Islet precursor cell (in vitro differentiated cells): ENCODE measurements at regions not wholly inside any gene's neighbourhood (a gene's known extent, or its start where the extent isn't known, plus 50 kb on each side); places are given as distances from the start of the nearest gene placed in this dataset.
"Not testable (repeated sequence)": the region's sequence is repeated elsewhere in the genome, so short reads cannot be mapped to it uniquely, and the experiment has no call there.

ENCODE experiments used
- DNase-seq: peaks from one replicate; pipeline ENCODE4 v3.0.0-alpha.2; 2018

DNA sequence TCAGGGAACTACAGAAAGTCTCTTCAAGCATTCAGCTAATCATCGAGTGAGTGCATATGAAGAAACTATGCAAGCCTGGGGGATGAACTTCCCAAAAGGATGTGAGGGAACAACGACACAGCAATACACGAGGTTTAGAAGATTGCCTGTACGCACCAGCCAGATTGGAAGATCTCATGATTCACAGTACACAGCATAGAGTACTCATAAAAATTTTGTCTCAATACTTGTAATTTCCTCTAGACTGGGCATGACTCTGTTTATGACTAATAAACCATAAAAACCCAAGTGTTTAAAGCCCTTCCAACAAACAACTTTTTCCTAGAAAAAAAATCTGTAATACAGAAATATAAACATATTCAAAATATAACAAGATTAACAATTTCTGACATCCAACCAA lies 279.7 kb downstream of the KCNJ3 start:
- DNase-seq: no peak

DNA sequence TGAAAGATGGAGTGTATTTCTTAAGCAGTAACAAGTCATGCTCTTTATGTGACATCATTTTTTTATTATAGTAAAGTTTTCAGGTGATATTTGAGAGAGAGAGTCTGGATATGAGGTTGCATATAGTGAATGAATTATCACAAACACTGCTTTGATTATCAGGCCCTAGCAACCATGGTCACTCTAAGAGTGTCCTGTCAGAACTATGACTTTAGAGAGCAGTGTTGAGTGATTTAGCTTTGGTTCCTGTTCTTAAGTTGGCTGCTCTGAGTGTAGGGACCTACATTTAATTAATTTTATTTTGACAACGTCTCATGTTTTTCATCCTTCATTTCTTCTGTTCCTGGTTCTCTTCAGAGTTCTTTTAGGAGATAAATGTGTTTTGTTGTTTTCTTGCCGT lies 275.5 kb downstream of the KCNJ3 start:
- DNase-seq: no peak

DNA sequence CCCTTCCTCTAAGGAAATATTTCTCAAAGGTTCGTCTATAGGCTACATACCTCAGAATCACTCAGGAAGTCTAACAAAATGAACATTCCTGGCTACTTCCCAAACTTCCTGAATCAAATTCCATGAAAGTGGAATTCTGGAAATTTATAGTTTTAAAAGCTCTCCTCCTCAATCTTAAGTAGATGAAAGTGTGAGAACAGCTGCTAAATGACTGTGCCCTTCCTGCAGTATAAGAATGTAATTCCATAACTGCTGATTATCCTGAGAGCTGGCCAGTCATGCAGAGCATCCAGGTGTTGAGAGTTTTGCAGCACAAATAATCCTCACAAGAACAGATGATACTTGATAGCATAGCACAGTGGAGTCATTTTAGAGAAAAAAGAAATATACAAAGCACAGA lies 265.0 kb downstream of the KCNJ3 start:
- no peak for DNase-seq

DNA sequence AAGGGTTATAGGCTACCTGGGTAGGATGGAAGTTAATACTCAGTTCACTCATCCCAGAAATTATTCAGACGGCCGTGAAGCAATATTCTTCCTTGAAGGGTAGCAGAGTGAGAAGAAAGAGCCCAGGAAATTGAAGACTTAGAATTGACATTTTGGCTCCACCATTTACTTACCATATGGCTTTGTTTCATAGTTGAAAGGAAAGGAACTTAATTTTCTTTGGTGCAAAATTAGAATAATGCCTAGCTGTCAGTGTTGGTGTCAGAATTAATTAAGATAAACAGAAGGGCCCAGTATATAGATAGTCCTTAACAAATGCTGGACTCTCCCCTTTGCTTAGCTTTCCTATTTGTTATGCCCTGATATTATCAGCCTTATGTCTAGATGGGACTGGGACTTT lies 263.2 kb downstream of the KCNJ3 start:
- no peak for DNase-seq

DNA sequence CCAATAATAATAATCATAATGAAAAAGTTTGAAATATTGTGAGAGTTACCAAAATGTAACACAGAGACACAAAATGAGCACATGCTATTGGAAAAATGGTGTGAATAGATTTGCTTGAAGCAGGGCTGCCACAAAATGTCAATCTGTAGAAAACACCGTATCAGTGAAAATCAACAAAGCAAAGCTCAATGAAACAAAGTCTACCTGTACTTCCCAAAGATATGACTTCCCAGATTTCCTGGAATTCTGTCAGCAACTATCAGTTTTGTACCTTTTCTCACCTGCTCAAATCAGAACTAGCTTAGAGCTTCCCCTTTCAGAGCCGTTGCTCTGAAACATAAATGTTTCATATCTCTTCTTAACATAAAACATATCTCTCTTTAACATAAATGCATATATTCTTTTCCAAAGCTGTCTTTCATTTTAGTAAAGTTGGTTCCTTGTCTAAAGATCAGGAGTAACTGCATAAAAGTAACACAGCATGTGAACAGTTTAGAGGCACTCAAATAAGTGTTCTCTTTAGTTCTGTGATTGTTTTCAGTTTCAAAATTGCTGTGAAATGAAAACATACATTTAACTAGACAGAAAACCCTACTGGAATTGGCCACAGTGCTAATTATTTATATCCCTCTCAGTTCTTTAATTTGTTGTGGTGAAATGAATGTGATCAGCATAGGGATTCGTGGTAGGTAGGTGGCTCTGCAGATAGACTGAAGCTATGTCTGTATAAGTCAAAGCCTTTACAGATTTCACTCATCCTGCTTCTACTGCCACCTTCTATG lies 262.5 kb downstream of the KCNJ3 start:
- no peak for DNase-seq

DNA sequence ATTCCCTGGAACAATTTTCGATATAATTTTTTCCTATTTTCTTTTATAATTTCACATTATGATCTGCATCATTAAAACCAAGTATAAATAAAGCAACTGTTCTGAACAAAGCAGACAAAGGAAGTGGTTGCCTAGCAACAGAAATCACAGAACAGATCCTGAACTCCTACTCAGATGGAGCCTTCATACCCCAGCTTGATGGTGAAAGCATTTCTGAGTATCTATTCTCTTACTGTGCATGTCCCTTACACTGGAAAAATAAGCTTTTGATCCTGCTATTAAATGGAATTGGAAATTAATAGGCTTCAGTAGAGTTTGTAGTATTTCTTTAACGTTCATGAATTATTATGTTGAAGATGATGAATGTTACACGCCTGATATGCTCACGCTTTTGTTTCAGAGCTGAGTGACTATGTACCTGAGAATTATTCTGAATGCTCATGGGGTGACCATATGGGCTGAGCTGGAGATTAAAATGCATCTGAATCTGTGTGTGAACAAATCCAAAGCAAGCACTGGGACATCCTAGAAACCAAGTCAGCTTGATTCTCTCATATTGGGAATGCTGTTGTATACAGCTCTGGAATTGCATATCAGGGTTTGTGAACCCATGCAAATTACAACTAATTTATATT lies 254.0 kb downstream of the KCNJ3 start:
- DNase-seq: no peak

DNA sequence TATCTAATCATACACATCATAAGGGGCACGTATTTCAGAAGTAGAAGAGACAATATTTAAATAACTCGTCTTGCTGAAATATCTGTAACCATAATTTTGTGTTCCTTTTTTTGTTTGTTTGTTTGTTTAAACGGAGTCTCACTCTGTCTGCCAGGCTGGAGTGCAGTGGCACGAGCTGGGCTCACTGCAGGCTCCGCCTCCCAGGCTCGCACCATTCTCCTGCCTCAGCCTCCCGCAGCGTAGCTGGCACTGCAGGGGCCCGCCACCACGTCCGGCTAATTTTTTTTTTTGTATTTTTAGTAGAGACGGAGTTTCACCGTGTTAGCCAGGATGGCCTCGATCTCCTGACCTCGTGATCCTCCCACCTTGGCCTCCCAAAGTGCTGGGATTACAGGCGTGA lies 248.9 kb downstream of the KCNJ3 start:
- DNase-seq: not testable (repeated sequence)

DNA sequence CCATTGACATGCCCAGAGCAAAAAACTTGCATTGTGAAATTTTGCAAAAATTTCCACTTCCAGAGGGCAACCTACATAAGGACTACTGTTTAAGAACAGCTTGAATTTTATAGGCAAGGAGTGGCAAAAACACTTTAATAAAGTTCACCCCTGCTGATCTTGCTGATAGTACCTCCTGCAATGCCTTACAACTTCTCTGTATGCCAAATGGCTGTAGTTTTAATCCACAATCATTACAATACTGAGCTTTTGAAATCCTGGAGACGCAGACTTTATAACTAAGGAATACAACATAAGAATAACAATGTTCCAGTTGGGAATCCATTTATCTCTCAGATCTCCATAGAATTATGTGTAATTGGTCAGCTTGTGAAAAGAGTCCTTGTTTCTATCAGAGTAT lies 247.5 kb downstream of the KCNJ3 start:
- DNase-seq: no peak

DNA sequence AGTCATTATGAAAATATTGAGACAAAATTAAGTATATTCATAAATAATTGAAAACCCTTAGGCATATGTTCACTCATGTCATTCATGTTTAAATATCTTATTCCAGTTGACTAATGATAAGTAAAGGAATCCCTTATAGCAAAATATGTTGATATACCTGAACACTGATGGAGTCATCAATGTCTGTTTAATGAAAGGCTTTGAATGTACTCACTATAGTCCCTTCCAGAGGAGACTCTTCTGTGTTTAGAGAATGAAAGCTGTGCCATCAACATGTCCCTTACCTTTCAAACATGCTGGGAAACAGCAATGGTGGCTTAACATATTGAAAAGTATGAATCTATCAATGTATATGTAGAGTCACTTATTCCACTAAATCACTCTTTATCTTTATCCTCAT lies 242.9 kb downstream of the KCNJ3 start:
- DNase-seq: no peak

DNA sequence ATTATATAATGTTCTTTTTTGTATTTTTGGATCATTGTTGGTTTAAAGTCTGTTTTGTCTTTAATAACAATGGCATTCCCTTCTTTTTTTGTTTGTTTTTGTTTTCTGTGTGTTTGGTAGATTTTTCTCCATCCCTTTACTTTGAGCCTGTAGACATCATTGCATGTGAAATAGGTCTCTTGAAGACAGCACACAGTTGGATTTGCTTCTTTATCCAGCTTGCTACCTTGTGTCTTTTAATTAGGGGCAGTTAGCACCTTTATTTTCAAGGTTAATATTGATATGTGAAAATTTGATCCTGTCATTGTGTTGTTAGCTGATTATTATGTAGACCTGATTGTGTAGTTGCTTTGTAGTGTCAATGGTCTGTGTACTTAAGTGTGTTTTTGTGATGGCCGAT lies 235.7 kb downstream of the KCNJ3 start:
- no peak for DNase-seq

DNA sequence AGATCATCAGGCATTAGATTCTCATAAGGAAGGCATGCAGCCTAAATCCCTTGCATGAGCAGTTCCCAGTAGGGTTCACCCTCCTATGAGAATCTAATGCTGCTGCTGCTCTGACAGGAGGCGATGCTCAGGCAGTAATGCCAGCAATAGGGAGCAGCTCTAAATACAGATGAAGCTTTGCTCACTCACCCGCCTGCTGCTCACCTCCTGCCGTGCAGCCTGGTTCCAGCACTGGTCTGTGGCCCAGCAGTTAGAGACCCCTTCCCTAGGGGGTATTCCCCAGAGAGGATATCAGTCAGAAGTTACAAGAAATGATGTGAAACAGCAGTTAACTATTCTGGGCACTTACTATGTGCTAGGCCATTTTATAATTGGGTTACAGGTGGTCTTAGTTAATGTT lies 226.0 kb downstream of the KCNJ3 start:
- DNase-seq: no peak

DNA sequence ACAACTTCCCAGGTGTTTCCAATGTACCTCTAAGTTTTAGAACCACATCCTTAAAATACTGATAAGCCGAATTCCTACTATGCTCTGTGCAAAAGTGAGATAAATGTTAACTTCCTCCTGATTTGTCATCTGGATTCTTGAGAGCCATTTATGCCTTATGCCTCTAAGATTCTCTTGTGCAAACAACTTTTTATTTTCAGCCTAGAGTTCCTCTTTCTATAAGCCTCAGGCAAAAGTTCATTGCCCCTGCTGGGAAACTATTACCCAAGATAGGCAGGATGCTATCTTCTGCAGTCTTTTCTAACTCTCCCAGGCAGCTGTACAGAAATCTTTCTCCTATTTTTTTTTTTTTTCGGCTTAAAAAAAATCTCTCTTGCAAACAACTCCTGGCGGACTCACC lies 216.1 kb downstream of the KCNJ3 start:
- no peak for DNase-seq

DNA sequence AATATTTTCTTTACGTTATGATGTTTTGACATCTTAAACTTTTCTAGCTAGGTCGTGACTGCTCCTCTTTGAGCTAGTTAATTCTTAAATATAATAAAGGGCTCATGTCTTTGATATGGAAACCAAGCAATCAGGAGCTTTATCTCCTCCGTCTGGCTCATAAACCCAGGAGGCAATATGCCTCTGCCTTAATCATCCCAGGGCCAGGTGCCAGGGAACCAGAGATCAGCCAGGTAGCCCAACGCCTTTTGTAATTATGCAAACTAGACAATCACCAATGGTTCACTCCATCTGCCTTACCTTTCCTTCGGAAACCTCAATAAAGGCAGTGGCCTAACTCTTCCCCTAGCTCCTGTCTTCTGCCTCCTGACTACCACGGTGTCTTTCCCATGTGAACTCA lies 213.7 kb downstream of the KCNJ3 start:
- DNase-seq: no peak

DNA sequence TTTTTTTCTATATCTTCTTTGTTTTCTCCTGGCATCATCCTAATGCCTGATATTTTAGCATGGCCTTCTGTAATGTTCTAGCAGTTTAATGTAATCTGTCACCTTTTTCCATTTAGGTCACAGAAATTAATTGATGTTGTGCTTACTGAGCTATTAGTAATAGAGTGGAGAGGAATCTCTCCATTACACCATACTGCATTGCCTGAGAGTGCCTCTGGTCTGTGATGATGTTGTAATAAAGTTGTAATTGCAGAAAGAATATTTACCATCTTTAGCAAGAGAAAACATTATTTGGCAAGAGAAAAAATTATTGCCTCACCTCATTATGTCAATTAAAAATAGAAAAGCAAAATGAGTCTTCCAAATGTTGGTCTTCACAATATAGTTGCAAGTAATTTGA lies 213.2 kb downstream of the KCNJ3 start:
- DNase-seq: no peak

DNA sequence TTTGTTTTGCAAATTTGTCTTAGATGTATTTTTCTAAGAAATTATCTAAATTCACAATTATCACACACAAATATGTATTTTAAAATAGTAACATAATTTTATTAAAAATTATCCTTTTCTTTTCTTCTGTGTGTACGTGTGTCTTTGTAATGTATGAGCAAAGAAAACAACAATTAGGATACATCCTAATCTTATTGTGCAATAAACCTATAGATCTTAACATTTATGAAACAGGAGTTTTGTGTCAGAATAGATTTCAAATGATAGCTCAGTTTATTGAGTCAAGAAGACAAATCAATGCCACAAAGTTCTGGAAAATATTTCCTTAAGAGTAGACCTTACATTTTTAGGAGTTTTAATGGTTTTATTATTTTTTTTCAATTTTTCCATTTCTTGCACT lies 212.2 kb downstream of the KCNJ3 start:
- no peak for DNase-seq

DNA sequence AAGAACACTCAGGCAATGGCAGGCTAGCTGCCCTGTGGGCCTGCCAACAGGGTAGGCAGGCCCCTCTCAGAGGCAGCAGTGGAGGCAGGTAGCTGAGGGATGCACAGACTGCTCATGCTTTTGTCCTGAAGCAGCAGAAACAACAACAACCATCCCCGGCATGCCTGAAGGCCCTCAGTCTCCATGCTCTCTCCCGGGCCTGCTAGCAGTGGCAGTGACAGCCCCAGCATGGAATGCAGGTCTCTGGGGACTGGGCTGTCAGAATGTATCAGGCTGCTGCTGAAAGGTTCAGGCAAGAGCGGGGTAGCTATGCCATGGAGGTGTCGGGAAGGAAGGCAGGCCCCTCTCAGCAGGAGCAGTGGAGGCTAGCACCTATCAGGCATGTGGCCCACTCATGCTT lies 209.8 kb downstream of the KCNJ3 start:
- peak; percentile 84 for DNase-seq
